Testis (tissue), 2 donors: ENCODE measurements at regions not wholly inside any gene's neighbourhood (a gene's known extent, or its start where the extent isn't known, plus 50 kb on each side); places are given as distances from the start of the nearest gene placed in this dataset.

Source experiments
- DNase-seq: peaks from one replicate; pipeline ENCODE4 v3.0.0-alpha.2; 2019
- H3K27ac ChIP-seq, 2 donors: fragments of 200-600 bp; sonication (generic); one replicate each; pipeline ENCODE4 v1.5.1; 2019
- H3K27me3 ChIP-seq: fragments of 200-600 bp; sonication (generic); one replicate; pipeline ENCODE4 v1.5.1; 2019
- H3K36me3 ChIP-seq: fragments of 200-600 bp; sonication (generic); one replicate; pipeline ENCODE4 v1.5.1; 2017; ENCODE audit warnings: low read depth; ENCODE audit errors: missing control alignments
- H3K4me1 ChIP-seq: fragments of 200-600 bp; sonication (generic); one replicate; pipeline ENCODE4 v1.5.1; 2019
- H3K4me3 ChIP-seq, 2 donors: fragments of 200-600 bp; sonication (generic); one replicate each; pipeline ENCODE4 v1.5.1; 2017 to 2019
- H3K9me3 ChIP-seq: fragments of 200-600 bp; sonication (generic); one replicate; pipeline ENCODE4 v1.5.1; 2017
- CTCF ChIP-seq, 3 experiments: fragments of 450-650 bp in 2 of 3; fragments of 200-600 bp in 1 of 3; sonication (generic) in 1 of 3; IDR thresholded peaks; one replicate each; pipeline ENCODE4 v1.5.1; 2016 to 2019; ENCODE audit warnings: antibody characterized with exemption in 3 of 3, mild to moderate bottlenecking in 2 of 3, moderate library complexity in 1 of 3
- POLR2A ChIP-seq: fragments of 450-650 bp; IDR thresholded peaks from one replicate; pipeline ENCODE4 v1.6.1; 2017; ENCODE audit warnings: antibody characterized with exemption, mild to moderate bottlenecking, moderate library complexity
- WGBS, 2 donors: methylation state at CpG; one replicate each; pipeline ENCODE4 v1.1.5; 2018; 5-methylcytosine and 5-hydroxymethylcytosine counted together
- intact Hi-C: fragments of 100-400 bp; cut with DNase I; formaldehyde crosslinking; loops from one replicate; pipeline ENCODE4 v1.15.1; 2023; ENCODE audit warnings: low total_unique reads

GRCh38 chr5:91884036-91884435 is 500.9 kb upstream of the ARRDC3 start:
- 85 to 92% methylated on average over 1 of the region's 1 CpG for WGBS, 2 donors
- no peaks in the 10 kb centered on the region for H3K9me3 ChIP-seq
- intact Hi-C loops: no loop called here
- H3K27me3 ChIP-seq: no peaks in the 10 kb centered on the region
- DNase-seq: no peak
- no peaks in the 10 kb centered on the region for H3K36me3 ChIP-seq
- no peaks in the 10 kb centered on the region for H3K4me1 ChIP-seq
- TF ChIP-seq CTCF (IDR thresholded peaks at IDR 0.05): no peak
- no peak overlapping the region for H3K4me3 ChIP-seq
- no peak overlapping the region for H3K27ac ChIP-seq

GRCh38 chr5:91875196-91875779 is 492.2 kb upstream of the ARRDC3 start:
- Histone ChIP-seq H3K36me3 (no peaks in the 10 kb centered on the region), H3K27ac (no peak overlapping the region), H3K4me3 (no peak overlapping the region), H3K27me3 (no peaks in the 10 kb centered on the region), H3K4me1 (no peaks in the 10 kb centered on the region), H3K9me3 (no peaks in the 10 kb centered on the region)
- WGBS, 2 donors: 58 to 72% methylated on average over 9 of the region's 9 CpGs
- TF ChIP-seq CTCF (IDR thresholded peaks at IDR 0.05): no peak
- no peak for DNase-seq
- intact Hi-C loops: no loop called here

- TF ChIP-seq POLR2A: no peak
- Histone ChIP-seq H3K4me1 (no peaks in the 10 kb centered on the region), H3K36me3 (no peaks in the 10 kb centered on the region), H3K27ac (no peak overlapping the region), H3K27me3 (no peaks in the 10 kb centered on the region), H3K4me3 (no peak overlapping the region), H3K9me3 (no peaks in the 10 kb centered on the region)
- intact Hi-C loops: no loop called here
- DNase-seq: no peak
These were observed 484.7 kb upstream of the ARRDC3 start for GRCh38 chr5:91867799-91868198.

GRCh38 chr5:91865915-91866314 is 482.8 kb upstream of the ARRDC3 start:
- Histone ChIP-seq H3K27ac (no peak overlapping the region), H3K4me3 (no peak overlapping the region), H3K9me3 (no peaks in the 10 kb centered on the region), H3K36me3 (no peaks in the 10 kb centered on the region), H3K27me3 (no peaks in the 10 kb centered on the region), H3K4me1 (no peaks in the 10 kb centered on the region)
- DNase-seq: no peak
- TF ChIP-seq POLR2A (no peak), CTCF (IDR thresholded peaks at IDR 0.05) (no peak)
- intact Hi-C loops: no loop called here

GRCh38 chr5:91864962-91865361 is 481.8 kb upstream of the ARRDC3 start:
- Histone ChIP-seq H3K4me3 (no peak overlapping the region), H3K9me3 (no peaks in the 10 kb centered on the region), H3K27ac (no peak overlapping the region), H3K4me1 (no peaks in the 10 kb centered on the region), H3K27me3 (no peaks in the 10 kb centered on the region), H3K36me3 (no peaks in the 10 kb centered on the region)
- TF ChIP-seq CTCF (IDR thresholded peaks at IDR 0.05): no peak
- TF ChIP-seq POLR2A: no peak
- intact Hi-C loops: no loop called here
- 31% methylated on average over 1 of the region's 1 CpG for WGBS, 2 donors
- DNase-seq: no peak
